Hepatocyte (in vitro differentiated cells): ENCODE measurements at regions not wholly inside any gene's neighbourhood (a gene's known extent, or its start where the extent isn't known, plus 50 kb on each side); places are given as distances from the start of the nearest gene placed in this dataset.

Source experiments
- DNase-seq: peaks from one replicate; pipeline ENCODE4 v3.0.0-alpha.2; 2016; ENCODE audit warnings: low spot score
- H2AFZ ChIP-seq: fragments of 200-600 bp; sonication (generic); 2 replicates; pipeline ENCODE4 v1.6.0; 2016; ENCODE audit warnings: antibody characterized with exemption, mild to moderate bottlenecking
- H3K27ac ChIP-seq: fragments of 200-600 bp; sonication (generic); 2 replicates; pipeline ENCODE4 v1.5.1; 2016; ENCODE audit warnings: mild to moderate bottlenecking
- H3K27me3 ChIP-seq: fragments of 200-600 bp; sonication (generic); 2 replicates; pipeline ENCODE4 v1.6.1; 2016
- H3K36me3 ChIP-seq: fragments of 200-600 bp; sonication (generic); replicated peaks from 2 replicates; pipeline ENCODE4 v1.5.1; 2016; ENCODE audit warnings: low read depth; ENCODE audit not compliant: insufficient read depth
- H3K4me1 ChIP-seq: fragments of 200-600 bp; sonication (generic); 2 replicates; pipeline ENCODE4 v1.5.1; 2016; ENCODE audit warnings: mild to moderate bottlenecking, moderate library complexity; ENCODE audit not compliant: insufficient read depth
- H3K4me2 ChIP-seq: fragments of 200-600 bp; sonication (generic); 2 replicates; pipeline ENCODE4 v1.6.0; 2016
- H3K4me3 ChIP-seq: fragments of 200-600 bp; sonication (generic); 2 replicates; pipeline ENCODE4 v1.5.1; 2016; ENCODE audit warnings: mild to moderate bottlenecking
- H3K79me2 ChIP-seq: fragments of 200-600 bp; sonication (generic); 2 replicates; pipeline ENCODE4 v1.6.0; 2017; ENCODE audit warnings: mild to moderate bottlenecking
- H3K9me2 ChIP-seq: fragments of 200-600 bp; sonication (generic); replicated peaks from 2 replicates; pipeline ENCODE4 v1.6.0; 2017; ENCODE audit warnings: mild to moderate bottlenecking; ENCODE audit not compliant: insufficient read depth
- H3K9me3 ChIP-seq: fragments of 200-600 bp; sonication (generic); 2 replicates; pipeline ENCODE4 v1.5.1; 2016; ENCODE audit warnings: low read depth, mild to moderate bottlenecking
- H4K20me1 ChIP-seq: fragments of 200-600 bp; sonication (generic); 2 replicates; pipeline ENCODE4 v1.6.0; 2016; ENCODE audit warnings: mild to moderate bottlenecking; ENCODE audit not compliant: insufficient read depth, poor library complexity, severe bottlenecking
- CTCF ChIP-seq: fragments of 200-600 bp; sonication (generic); IDR thresholded peaks from 2 replicates; pipeline ENCODE4 v1.5.1; 2016; ENCODE audit warnings: antibody characterized with exemption, mild to moderate bottlenecking; ENCODE audit not compliant: poor library complexity
- EZH2 ChIP-seq: fragments of 200-600 bp; sonication (generic); IDR thresholded peaks from 2 replicates; pipeline ENCODE4 v1.6.1; 2016; ENCODE audit warnings: antibody characterized with exemption, mild to moderate bottlenecking, borderline replicate concordance
- EZH2phosphoT487 ChIP-seq: fragments of 200-600 bp; sonication (generic); IDR thresholded peaks from one replicate; pipeline ENCODE4 v1.6.1; 2018; ENCODE audit warnings: antibody characterized with exemption, mild to moderate bottlenecking, low read depth, moderate library complexity; ENCODE audit not compliant: unreplicated experiment, severe bottlenecking
- WGBS: methylation state at CpG from one replicate; pipeline ENCODE4 v1.1.6; 2016; ENCODE audit warnings: low lambda C conversion rate; ENCODE audit errors: missing lambda C conversion rate; 5-methylcytosine and 5-hydroxymethylcytosine counted together

- Histone ChIP-seq H3K27me3 (peaks cover 8% of the 10 kb centered on the region), H3K4me3 (peak overlapping the region; percentile 24), H3K79me2 (no peaks in the 10 kb centered on the region), H4K20me1 (no peaks in the 10 kb centered on the region), H3K36me3 (no peaks in the 10 kb centered on the region), H3K4me2 (peak overlapping the region; percentile 97), H2AFZ (peak overlapping the region; percentile 56), H3K4me1 (peaks cover 39% of the 10 kb centered on the region), H3K27ac (peak overlapping the region; percentile 68), H3K9me3 (no peaks in the 10 kb centered on the region), H3K9me2 (no peaks in the 10 kb centered on the region)
- TF ChIP-seq CTCF (no peak), EZH2 (peak; percentile 2), EZH2phosphoT487 (no peak)
- 17% methylated on average over 19 of the region's 30 CpGs for WGBS
- no peak for DNase-seq
Measured at GRCh38 chr6:41426888-41427641, 91.7 kb downstream of the NCR2 start.

DNA sequence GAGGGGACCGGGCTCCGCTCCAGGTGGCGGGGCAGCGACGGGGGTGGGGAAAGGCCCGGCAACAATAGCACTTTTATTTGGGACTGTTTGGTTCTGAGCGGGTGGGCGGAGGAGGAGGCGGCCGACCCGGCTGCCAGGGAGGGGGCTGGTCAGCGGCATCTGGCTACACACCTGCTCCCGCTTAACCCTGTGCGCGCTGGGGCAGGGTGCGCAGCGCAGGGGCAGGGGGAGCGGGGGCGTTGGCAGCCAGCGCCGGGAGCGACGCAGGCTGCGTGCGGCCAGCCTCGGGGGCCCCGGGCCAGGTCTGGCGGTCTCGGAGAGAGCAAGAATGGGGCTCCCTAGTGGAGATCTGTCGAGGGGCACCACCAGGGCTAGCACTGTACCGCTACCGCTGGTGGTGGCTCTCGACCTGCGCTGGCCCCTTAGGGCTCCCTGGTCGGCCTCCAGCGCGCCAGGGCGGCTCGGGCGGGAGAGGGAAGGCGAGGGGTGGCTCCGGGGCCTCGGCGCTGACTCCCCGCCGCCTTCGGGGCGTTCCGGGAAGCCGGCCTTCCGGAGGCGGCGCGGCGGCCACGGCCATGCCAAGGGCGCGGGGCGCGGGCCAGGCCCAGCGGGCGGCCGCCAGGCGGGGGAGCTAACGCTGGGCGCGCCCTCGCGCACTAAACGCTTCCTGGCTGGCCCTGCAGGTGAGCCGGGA, 92.4 kb downstream of the NCR2 start:
- DNase-seq: peak; percentile 78
- Histone ChIP-seq H2AFZ (peak overlapping the region; percentile 56), H3K9me2 (no peaks in the 10 kb centered on the region), H3K4me3 (peak overlapping the region; percentile 24), H3K36me3 (no peaks in the 10 kb centered on the region), H4K20me1 (no peaks in the 10 kb centered on the region), H3K79me2 (no peaks in the 10 kb centered on the region), H3K27me3 (peaks cover 8% of the 10 kb centered on the region), H3K9me3 (no peaks in the 10 kb centered on the region), H3K4me1 (peaks cover 39% of the 10 kb centered on the region), H3K4me2 (peak overlapping the region; percentile 97), H3K27ac (peak overlapping the region; percentile 68)
- WGBS: 2% methylated on average over 48 of the region's 71 CpGs
- TF ChIP-seq EZH2 (no peak), EZH2phosphoT487 (no peak), CTCF (no peak)

DNA sequence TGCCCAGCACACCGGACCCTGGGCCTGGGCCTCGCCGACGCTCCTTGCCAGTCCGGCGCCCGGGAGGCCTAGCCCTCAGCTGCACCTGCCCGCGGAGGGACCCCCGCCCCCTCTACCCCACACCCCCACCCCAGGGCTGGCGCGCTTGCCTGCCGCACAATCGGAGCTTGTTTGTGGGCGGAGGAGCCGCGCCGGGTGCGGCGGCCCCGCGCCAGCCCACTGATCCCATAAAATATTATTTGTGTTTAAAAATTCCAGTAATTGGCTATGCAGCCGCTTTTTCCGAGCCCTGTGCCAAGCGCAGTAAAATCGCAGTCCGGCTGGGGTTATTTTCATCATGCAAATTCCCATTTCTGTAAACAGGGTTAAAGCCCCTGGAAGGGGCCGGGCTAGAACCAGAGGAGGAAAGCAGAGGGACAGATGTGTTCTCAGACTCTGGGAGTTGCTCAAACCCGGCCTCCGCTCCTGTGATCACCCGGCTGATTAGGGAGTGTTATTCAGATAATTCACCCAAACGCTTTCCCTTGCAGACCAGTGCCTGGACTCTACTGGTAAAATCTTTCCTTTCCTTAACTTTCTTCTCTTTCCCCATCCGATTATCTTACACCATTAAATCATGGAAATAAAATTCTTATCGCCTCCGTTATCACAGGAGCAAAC, 93.1 kb downstream of the NCR2 start:
- Histone ChIP-seq H3K9me3 (no peaks in the 10 kb centered on the region), H4K20me1 (no peaks in the 10 kb centered on the region), H3K36me3 (no peaks in the 10 kb centered on the region), H3K4me2 (peak overlapping the region; percentile 97), H3K9me2 (no peaks in the 10 kb centered on the region), H2AFZ (peak overlapping the region; percentile 56), H3K4me3 (peak overlapping the region; percentile 24), H3K27me3 (peaks cover 8% of the 10 kb centered on the region), H3K79me2 (no peaks in the 10 kb centered on the region), H3K27ac (peak overlapping the region; percentile 68), H3K4me1 (peaks cover 39% of the 10 kb centered on the region)
- WGBS: 7% methylated on average over 24 of the region's 35 CpGs
- TF ChIP-seq EZH2: no peak
- no peak for TF ChIP-seq EZH2phosphoT487
- no peak for TF ChIP-seq CTCF
- peak; percentile 56 for DNase-seq
